Sigmoid colon (tissue), 4 donors: ENCODE measurements at regions not wholly inside any gene's neighbourhood (a gene's known extent, or its start where the extent isn't known, plus 50 kb on each side); places are given as distances from the start of the nearest gene placed in this dataset.

Experiments
- CTCF ChIP-seq, 4 experiments: fragments of 450-650 bp in 3 of 4; fragments of 200-600 bp in 1 of 4; IDR thresholded peaks; one replicate each; pipeline ENCODE4 v1.5.1; 2016 to 2019; ENCODE audit warnings: antibody characterized with exemption in 4 of 4, mild to moderate bottlenecking in 3 of 4, moderate library complexity in 2 of 4
- EP300 ChIP-seq, 4 donors: sonication (generic); formaldehyde crosslinking; IDR thresholded peaks; one replicate each; pipeline ENCODE4 v1.6.1; 2017; ENCODE audit warnings: antibody characterized with exemption in 4 of 4
- POLR2A ChIP-seq, 2 donors: fragments of 450-650 bp; IDR thresholded peaks; one replicate each; pipeline ENCODE4 v1.6.1; 2016; ENCODE audit warnings: antibody characterized with exemption in 2 of 2, mild to moderate bottlenecking in 2 of 2, moderate library complexity in 2 of 2
- POLR2AphosphoS5 ChIP-seq, 4 donors: sonication (generic); formaldehyde crosslinking; IDR thresholded peaks; one replicate each; pipeline ENCODE4 v1.6.1; 2017; ENCODE audit warnings: antibody characterized with exemption in 4 of 4

- no peak for TF ChIP-seq CTCF (IDR thresholded peaks at IDR 0.05)
- no peak for TF ChIP-seq POLR2AphosphoS5 (IDR thresholded peaks at IDR 0.05)
- TF ChIP-seq POLR2A (IDR thresholded peaks at IDR 0.05): no peak
- no peak for TF ChIP-seq EP300 (IDR thresholded peaks at IDR 0.05)
Measured at GRCh38 chr13:107234319-107235073, 666.6 kb upstream of the ARGLU1 start.
